ENCODE measurements at regions not wholly inside any gene's neighbourhood (a gene's known extent, or its start where the extent isn't known, plus 50 kb on each side); places are given as distances from the start of the nearest gene placed in this dataset.

DNA sequence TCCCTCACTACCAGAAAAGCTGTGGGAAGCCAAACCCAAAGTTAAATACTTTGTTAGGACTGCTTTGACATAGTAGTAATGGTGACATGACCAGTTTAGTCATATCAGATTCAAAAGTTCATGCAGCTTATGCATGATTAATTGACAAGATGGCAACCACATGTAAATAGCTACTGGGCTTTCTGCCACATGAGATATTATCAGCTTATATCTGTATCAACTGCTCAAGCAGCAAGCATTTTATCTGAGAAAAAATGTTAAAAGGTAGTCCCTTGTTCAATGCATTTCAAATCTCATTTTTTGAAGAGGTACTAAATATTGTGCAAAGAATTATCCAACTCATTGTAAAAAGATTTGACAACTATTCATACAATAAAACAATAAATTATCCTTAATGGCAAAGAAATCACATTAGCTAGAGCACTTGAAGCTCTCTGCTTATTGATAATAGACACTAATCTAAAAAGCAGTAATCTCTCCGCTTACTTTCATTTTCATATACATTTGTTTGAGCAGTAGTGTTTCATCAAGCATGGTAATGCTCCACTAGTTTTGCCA is 993.6 kb upstream of the NXPH2 start:
- DNase-seq (no peak), ATAC-seq (no peak)
- TF ChIP-seq, protein P1, sequence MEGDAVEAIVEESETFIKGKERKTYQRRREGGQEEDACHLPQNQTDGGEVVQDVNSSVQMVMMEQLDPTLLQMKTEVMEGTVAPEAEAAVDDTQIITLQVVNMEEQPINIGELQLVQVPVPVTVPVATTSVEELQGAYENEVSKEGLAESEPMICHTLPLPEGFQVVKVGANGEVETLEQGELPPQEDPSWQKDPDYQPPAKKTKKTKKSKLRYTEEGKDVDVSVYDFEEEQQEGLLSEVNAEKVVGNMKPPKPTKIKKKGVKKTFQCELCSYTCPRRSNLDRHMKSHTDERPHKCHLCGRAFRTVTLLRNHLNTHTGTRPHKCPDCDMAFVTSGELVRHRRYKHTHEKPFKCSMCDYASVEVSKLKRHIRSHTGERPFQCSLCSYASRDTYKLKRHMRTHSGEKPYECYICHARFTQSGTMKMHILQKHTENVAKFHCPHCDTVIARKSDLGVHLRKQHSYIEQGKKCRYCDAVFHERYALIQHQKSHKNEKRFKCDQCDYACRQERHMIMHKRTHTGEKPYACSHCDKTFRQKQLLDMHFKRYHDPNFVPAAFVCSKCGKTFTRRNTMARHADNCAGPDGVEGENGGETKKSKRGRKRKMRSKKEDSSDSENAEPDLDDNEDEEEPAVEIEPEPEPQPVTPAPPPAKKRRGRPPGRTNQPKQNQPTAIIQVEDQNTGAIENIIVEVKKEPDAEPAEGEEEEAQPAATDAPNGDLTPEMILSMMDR (IDR thresholded peaks at IDR 0.05): no peak
- Histone ChIP-seq H3K4me3 (no peak overlapping the region), H3K27ac (no peak overlapping the region), H3K9me3 (no peaks in the 10 kb centered on the region), H3K36me3 (no peaks in the 10 kb centered on the region), H3K4me1 (no peaks in the 10 kb centered on the region), H3K27me3 (no peaks in the 10 kb centered on the region)
- intact Hi-C loops (cut with DNase I): no loop called here

DNA sequence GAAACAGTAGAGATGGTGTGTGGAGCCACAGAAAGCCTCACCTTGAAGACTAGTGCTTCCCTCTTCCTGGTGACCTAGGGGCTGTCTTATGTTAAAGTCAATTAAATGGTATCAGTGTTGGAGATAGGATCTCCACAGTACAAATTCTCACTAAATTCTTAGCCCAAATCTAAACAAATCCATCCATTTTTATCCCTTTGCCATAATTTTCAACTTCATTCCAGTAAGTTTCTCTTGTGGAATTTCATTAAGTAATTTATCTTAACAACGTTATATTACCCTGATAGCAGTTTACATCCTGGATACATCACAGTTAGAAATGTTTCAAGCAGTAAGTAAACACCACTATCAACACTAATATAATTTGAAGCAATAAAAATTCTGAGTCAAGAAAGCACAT is 989.4 kb upstream of the NXPH2 start:
- TF ChIP-seq, protein P1 (IDR thresholded peaks at IDR 0.05): no peak
- no peak overlapping the region for H3K4me3 ChIP-seq

DNA sequence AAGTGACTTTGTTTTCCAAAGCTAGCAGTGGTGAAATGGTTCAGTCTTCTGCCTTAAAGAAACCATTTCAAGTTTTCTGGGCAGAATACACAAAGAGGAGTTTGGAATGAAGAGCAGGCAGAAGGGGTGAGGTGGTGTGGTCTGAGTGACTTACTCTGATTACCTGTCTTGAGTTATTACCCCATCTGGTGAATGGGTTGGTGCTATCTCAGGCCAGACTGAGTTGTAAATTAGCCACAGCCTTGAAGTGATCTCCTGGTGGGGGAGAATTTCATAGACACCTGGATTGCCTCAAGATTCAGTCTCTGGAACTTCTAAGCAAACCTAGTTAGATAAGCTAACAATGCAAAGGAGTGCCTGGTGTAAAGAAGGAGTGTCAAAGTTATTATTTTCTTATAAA is 983.5 kb upstream of the NXPH2 start:
- DNase-seq (no peak), ATAC-seq (no peak)
- no peaks in the 10 kb centered on the region for H3K36me3 ChIP-seq
- no peak overlapping the region for H3K4me3 ChIP-seq
- H3K27ac ChIP-seq: no peak overlapping the region
- no peaks in the 10 kb centered on the region for H3K9me3 ChIP-seq
- H3K27me3 ChIP-seq: no peaks in the 10 kb centered on the region
- intact Hi-C loops (cut with DNase I): no loop called here
- no peaks in the 10 kb centered on the region for H3K4me1 ChIP-seq
- TF ChIP-seq, protein P1 (IDR thresholded peaks at IDR 0.05): no peak

More for the DNA sequence above, 989.4 kb upstream of the NXPH2 start:
- H3K4me1 ChIP-seq: no peaks in the 10 kb centered on the region
- intact Hi-C loops (cut with DNase I): no loop called here
- H3K27me3 ChIP-seq: no peaks in the 10 kb centered on the region
- no peak overlapping the region for H3K27ac ChIP-seq
- ATAC-seq (no peak), DNase-seq (no peak)
- no peaks in the 10 kb centered on the region for H3K9me3 ChIP-seq
- no peaks in the 10 kb centered on the region for H3K36me3 ChIP-seq

DNA sequence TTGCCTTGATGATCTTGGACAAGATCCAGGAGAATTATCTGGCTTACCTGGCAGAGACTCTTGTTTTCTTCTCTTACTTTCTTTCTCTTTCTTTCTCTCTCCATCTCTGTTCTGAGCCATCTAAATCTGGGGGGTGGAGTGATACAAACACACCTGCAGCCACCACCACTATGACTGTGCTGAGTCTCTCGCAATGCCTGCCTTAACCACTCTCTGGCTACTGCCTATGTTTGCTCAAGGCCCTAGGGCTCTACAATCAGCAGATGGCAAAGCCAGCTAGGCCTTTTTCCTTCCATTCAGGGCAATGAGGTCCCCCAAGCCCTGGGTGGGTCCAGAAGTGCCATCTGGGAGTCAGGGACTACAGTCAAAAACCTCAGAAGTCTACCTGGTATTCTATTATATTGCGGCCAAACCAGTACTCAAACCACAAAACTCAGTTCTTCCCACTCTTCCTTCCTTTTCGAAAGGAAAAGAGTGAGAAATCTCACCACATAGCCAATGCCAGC is 978.9 kb upstream of the NXPH2 start:
- H3K27me3 ChIP-seq: no peaks in the 10 kb centered on the region
- no peaks in the 10 kb centered on the region for H3K4me1 ChIP-seq
- H3K36me3 ChIP-seq: no peaks in the 10 kb centered on the region
- intact Hi-C loops (cut with DNase I): no loop called here
- DNase-seq (no peak), ATAC-seq (no peak)
- TF ChIP-seq, protein P1 (IDR thresholded peaks at IDR 0.05): no peak
- H3K9me3 ChIP-seq: no peaks in the 10 kb centered on the region
- no peak overlapping the region for H3K27ac ChIP-seq
- no peak overlapping the region for H3K4me3 ChIP-seq

DNA sequence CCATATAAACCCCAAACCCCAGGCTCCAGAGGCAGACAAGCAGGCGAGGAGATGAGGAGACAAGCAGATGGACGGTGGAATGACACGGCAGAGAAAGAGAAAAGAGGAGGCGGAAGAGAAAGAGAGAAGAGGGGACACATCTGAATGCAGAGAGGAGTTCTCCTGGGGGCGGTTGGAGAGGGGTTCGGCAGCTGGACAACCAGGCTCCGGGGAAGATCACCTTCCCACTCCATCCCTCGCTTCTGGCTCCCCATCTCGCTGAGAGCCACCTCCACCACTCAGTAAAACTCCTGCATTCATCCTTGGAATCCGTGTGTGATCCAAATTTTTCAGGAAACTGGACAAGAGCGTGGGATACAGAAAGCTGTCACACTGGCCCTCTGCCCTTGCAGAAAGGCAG is 966.7 kb upstream of the NXPH2 start:
- no peaks in the 10 kb centered on the region for H3K4me1 ChIP-seq
- ATAC-seq: no peak
- TF ChIP-seq, protein P1 (IDR thresholded peaks at IDR 0.05): no peak
- intact Hi-C loops (cut with DNase I): no loop called here
- peaks cover 5% of the 10 kb centered on the region for H3K9me3 ChIP-seq
- H3K36me3 ChIP-seq: no peaks in the 10 kb centered on the region
- DNase-seq: no peak
- no peak overlapping the region for H3K27ac ChIP-seq
- H3K27me3 ChIP-seq: no peaks in the 10 kb centered on the region
- no peak overlapping the region for H3K4me3 ChIP-seq

DNA sequence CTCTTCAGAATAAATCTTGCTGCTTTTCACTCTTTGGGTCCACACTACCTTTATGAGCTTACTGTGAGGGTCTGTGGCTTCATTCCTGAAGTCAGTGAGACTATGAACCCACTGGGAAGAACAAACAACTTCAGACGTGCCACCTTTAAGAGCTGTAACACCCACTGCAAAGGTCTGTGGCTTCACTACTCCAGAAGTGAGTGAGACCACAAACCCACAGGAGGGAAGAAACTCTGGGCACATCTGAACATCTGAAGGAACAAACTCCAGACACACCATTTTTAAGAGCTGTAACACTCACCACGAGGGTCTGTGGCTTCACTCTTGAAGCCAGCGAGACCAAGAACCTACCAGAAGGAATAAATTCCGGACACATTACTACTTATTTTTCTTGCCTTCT is 964.1 kb upstream of the NXPH2 start:
- intact Hi-C loops (cut with DNase I): no loop called here
- Histone ChIP-seq H3K27me3 (no peaks in the 10 kb centered on the region), H3K9me3 (no peaks in the 10 kb centered on the region), H3K27ac (no peak overlapping the region), H3K4me1 (no peaks in the 10 kb centered on the region), H3K4me3 (no peak overlapping the region), H3K36me3 (no peaks in the 10 kb centered on the region)
- no peak for DNase-seq
- ATAC-seq: no peak
- TF ChIP-seq, protein P1 (IDR thresholded peaks at IDR 0.05): no peak

Measured in upper lobe of right lung (tissue), 1 donor.